ENCODE measurements at regions not wholly inside any gene's neighbourhood (a gene's known extent, or its start where the extent isn't known, plus 50 kb on each side); places are given as distances from the start of the nearest gene placed in this dataset.
A peak's percentile ranks its signal among the peaks of the same experiment; 100 is the strongest.

- H3K27me3 Mint-ChIP-seq (ENCODE audit: low read depth), result no peaks in the 10 kb centered on the region
- TF ChIP-seq CTCF (IDR thresholded peaks at IDR 0.05; ENCODE audit: unreplicated experiment in 3 of 3), result no peak
- peaks cover 20% of the 10 kb centered on the region for H3K4me1 Mint-ChIP-seq
- H3K36me3 Mint-ChIP-seq (ENCODE audit: low read depth), result no peaks in the 10 kb centered on the region
- H3K4me3 Mint-ChIP-seq, result no peak overlapping the region
- H3K9me3 Mint-ChIP-seq, result peaks cover 3% of the 10 kb centered on the region
- no peak overlapping the region for H3K27ac Mint-ChIP-seq
Observed at GRCh38 chr1:116306102-116306501, 66.9 kb upstream of the ATP1A1 start.

GRCh38 chr1:116306840-116307442 is 66.1 kb upstream of the ATP1A1 start:
- Mint-ChIP-seq H3K36me3 (ENCODE audit: low read depth) (no peaks in the 10 kb centered on the region), H3K4me3 (no peak overlapping the region), H3K27me3 (ENCODE audit: low read depth) (no peaks in the 10 kb centered on the region), H3K4me1 (peaks cover 27% of the 10 kb centered on the region), H3K9me3 (peaks cover 3% of the 10 kb centered on the region), H3K27ac (no peak overlapping the region)
- no peak for TF ChIP-seq CTCF (IDR thresholded peaks at IDR 0.05; ENCODE audit: unreplicated experiment in 3 of 3)

DNA sequence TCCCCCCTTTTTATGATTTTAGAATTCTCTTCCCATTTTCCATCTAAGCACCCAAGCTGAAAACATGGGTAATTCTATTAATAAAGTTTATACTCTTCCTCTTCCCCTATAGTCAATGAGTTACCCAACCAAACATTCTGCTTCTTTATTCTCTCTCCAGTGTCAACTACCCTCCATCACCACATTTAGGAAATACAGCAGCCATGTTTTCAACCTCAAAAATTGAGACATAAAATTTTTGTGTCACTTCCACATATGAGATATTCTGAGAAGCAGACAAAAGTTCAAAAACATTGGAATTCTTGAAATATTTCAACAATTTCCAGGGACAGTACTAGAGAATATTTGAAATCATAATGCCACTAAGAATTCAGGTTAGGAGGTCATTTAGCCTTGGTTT is 64.8 kb upstream of the ATP1A1 start:
- no peaks in the 10 kb centered on the region for H3K36me3 Mint-ChIP-seq (ENCODE audit: low read depth)
- no peak for TF ChIP-seq CTCF (IDR thresholded peaks at IDR 0.05; ENCODE audit: unreplicated experiment in 3 of 3)
- no peak overlapping the region for H3K27ac Mint-ChIP-seq
- H3K9me3 Mint-ChIP-seq, result peaks cover 3% of the 10 kb centered on the region
- H3K27me3 Mint-ChIP-seq (ENCODE audit: low read depth), result no peaks in the 10 kb centered on the region
- no peak overlapping the region for H3K4me3 Mint-ChIP-seq
- peaks cover 38% of the 10 kb centered on the region for H3K4me1 Mint-ChIP-seq

DNA sequence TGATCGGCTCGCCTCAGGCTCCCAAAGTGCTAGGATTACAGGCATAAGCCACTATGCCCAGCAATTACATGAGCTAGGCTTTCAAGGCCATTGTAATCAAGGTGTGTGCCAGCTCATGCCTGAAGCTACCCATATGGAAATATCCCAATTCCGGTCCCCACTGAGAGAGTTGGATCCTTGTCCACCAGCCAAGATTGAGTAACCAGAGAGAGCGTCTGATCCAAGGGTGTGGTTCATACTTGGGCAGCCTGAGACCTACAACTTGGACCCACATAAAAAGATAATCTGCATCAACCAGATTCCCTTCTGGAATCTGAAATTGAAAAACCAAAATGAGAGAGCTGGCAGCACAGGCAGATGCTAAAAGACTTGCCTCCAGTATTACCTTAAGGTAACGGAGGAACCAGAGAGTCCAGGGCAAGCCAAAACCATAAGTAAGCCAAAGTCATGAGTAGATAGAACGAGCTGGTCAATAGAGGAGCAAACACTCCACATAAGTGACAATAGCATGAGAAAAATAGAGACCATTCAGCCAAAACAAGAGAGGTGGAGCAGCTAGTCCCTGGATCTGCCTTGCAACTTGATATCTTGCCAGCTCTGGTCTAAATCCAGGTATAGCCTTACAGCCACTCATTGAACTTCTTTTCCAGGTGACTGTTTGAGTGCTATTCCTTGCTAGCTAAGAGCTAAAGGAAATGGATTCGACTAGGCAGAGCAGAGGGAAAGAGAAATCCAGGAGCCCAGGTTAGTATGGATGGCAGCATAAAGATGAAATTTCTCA is 63.8 kb upstream of the ATP1A1 start:
- Mint-ChIP-seq H3K4me3 (no peak overlapping the region), H3K27ac (peak overlapping the region; percentile 20 to 76 (median 29)), H3K4me1 (peaks cover 38% of the 10 kb centered on the region), H3K9me3 (peaks cover 3% of the 10 kb centered on the region), H3K36me3 (ENCODE audit: low read depth) (no peaks in the 10 kb centered on the region), H3K27me3 (ENCODE audit: low read depth) (no peaks in the 10 kb centered on the region)
- no peak for TF ChIP-seq CTCF (IDR thresholded peaks at IDR 0.05; ENCODE audit: unreplicated experiment in 3 of 3)

- H3K4me3 Mint-ChIP-seq, result peak overlapping the region in 1 of 3 experiments; percentile 21
- H3K36me3 Mint-ChIP-seq (ENCODE audit: low read depth), result no peaks in the 10 kb centered on the region
- H3K27ac Mint-ChIP-seq, result peak overlapping the region; percentile 48 to 85 (median 76)
- no peak for TF ChIP-seq CTCF (IDR thresholded peaks at IDR 0.05; ENCODE audit: unreplicated experiment in 3 of 3)
- no peaks in the 10 kb centered on the region for H3K27me3 Mint-ChIP-seq (ENCODE audit: low read depth)
- H3K9me3 Mint-ChIP-seq, result peaks cover 3% of the 10 kb centered on the region
- H3K4me1 Mint-ChIP-seq, result peaks cover 38% of the 10 kb centered on the region
Observed at GRCh38 chr1:116310180-116310579, 62.9 kb upstream of the ATP1A1 start.

DNA sequence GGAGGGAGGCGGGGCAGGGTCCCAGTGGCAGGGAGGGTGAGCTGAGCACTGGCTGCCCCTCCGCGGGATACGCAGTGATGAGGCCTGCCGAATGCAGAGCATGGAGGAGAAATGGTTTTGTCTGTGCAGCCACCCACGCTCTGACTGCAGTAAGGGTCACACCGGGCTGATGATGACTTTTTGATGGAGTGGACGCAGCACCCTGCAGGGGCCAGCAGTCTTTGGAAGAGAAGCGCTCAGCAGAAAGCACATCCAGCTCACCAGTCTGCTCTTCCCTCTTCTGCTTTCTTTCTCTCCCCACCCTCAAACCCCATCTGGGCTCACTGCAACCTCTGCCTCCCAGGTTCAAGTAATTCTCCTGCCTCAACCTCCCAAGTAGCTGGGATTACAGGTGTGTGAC is 61.9 kb upstream of the ATP1A1 start:
- H3K4me1 Mint-ChIP-seq, result peaks cover 38% of the 10 kb centered on the region
- H3K4me3 Mint-ChIP-seq, result no peak overlapping the region
- no peaks in the 10 kb centered on the region for H3K36me3 Mint-ChIP-seq (ENCODE audit: low read depth)

More for the DNA sequence above, 61.9 kb upstream of the ATP1A1 start:
- no peak for TF ChIP-seq CTCF (IDR thresholded peaks at IDR 0.05; ENCODE audit: unreplicated experiment in 3 of 3)
- Mint-ChIP-seq H3K27me3 (ENCODE audit: low read depth) (no peaks in the 10 kb centered on the region), H3K9me3 (no peaks in the 10 kb centered on the region), H3K27ac (peak overlapping the region; percentile 45 to 70 (median 62))

Measured in nephron (organoid).